ENCODE measurements at regions not wholly inside any gene's neighbourhood (a gene's known extent, or its start where the extent isn't known, plus 50 kb on each side); places are given as distances from the start of the nearest gene placed in this dataset.
"Not testable (repeated sequence)": the region's sequence is repeated elsewhere in the genome, so short reads cannot be mapped to it uniquely, and the experiment has no call there.

- H3K27ac ChIP-seq (ENCODE audit: low read depth, low read length) = no peak overlapping the region
- WGBS, 3 donors = 26 to 88% (median 76%) methylated on average over 3 of the region's 3 CpGs
These were observed 174.5 kb upstream of the MAP3K1 start for GRCh38 chr5:56640763-56641406.

GRCh38 chr5:56639476-56639875 lies 175.9 kb upstream of the MAP3K1 start:
- no peak overlapping the region for H3K27ac ChIP-seq (ENCODE audit: low read depth, low read length)
- 62 to 90% (median 90%) methylated on average over 2 of the region's 2 CpGs for WGBS, 3 donors

- 49 to 92% (median 87%) methylated on average over 5 of the region's 5 CpGs for WGBS, 3 donors
- no peak overlapping the region for H3K27ac ChIP-seq (ENCODE audit: low read depth, low read length)
These were observed 176.5 kb upstream of the MAP3K1 start for GRCh38 chr5:56638768-56639238.

GRCh38 chr5:56638061-56638621 lies 177.2 kb upstream of the MAP3K1 start:
- H3K27ac ChIP-seq (ENCODE audit: low read depth, low read length) = no peak overlapping the region
- WGBS, 3 donors = 31 to 80% (median 78%) methylated on average over 2 of the region's 2 CpGs

- 31 to 72% (median 69%) methylated on average over 3 of the region's 3 CpGs for WGBS, 3 donors
- H3K27ac ChIP-seq (ENCODE audit: low read depth, low read length) = no peak overlapping the region
These were observed 177.9 kb upstream of the MAP3K1 start for GRCh38 chr5:56637321-56637920.

- WGBS, 3 donors = 75 to 90% (median 89%) methylated on average over 1 of the region's 1 CpG
- H3K27ac ChIP-seq (ENCODE audit: low read depth, low read length) = no peak overlapping the region
These were observed 181.4 kb upstream of the MAP3K1 start for GRCh38 chr5:56633950-56634349.

GRCh38 chr5:56632939-56633338 lies 182.4 kb upstream of the MAP3K1 start:
- WGBS, 3 donors = 52 to 74% (median 71%) methylated on average over 1 of the region's 1 CpG
- no peak overlapping the region for H3K27ac ChIP-seq (ENCODE audit: low read depth, low read length)

GRCh38 chr5:56632199-56632598 lies 183.2 kb upstream of the MAP3K1 start:
- 47 to 65% (median 65%) methylated on average over 2 of the region's 2 CpGs for WGBS, 3 donors
- H3K27ac ChIP-seq (ENCODE audit: low read depth, low read length) = no peak overlapping the region

GRCh38 chr5:56631719-56632118 lies 183.6 kb upstream of the MAP3K1 start:
- 55 to 80% (median 71%) methylated on average over 2 of the region's 2 CpGs for WGBS, 3 donors
- H3K27ac ChIP-seq (ENCODE audit: low read depth, low read length) = no peak overlapping the region

- not testable (repeated sequence) for H3K27ac ChIP-seq (ENCODE audit: low read depth, low read length)
- WGBS, 3 donors = 95 to 96% (median 95%) methylated on average over 4 of the region's 4 CpGs
These were observed 186.7 kb upstream of the MAP3K1 start for GRCh38 chr5:56628616-56629015.

GRCh38 chr5:56625541-56625940 lies 189.8 kb upstream of the MAP3K1 start:
- WGBS, 3 donors = 69 to 79% (median 78%) methylated on average over 2 of the region's 2 CpGs
- H3K27ac ChIP-seq (ENCODE audit: low read depth, low read length) = no peak overlapping the region

- no peak overlapping the region for H3K27ac ChIP-seq (ENCODE audit: low read depth, low read length)
- WGBS, 3 donors = 69 to 85% (median 82%) methylated on average over 1 of the region's 1 CpG
These were observed 190.6 kb upstream of the MAP3K1 start for GRCh38 chr5:56624751-56625150.

- no peak overlapping the region for H3K27ac ChIP-seq (ENCODE audit: low read depth, low read length)
- 81 to 93% (median 89%) methylated on average over 2 of the region's 2 CpGs for WGBS, 3 donors
These were observed 193.2 kb upstream of the MAP3K1 start for GRCh38 chr5:56622141-56622540.

- 95 to 98% (median 96%) methylated on average over 3 of the region's 3 CpGs for WGBS, 3 donors
- H3K27ac ChIP-seq (ENCODE audit: low read depth, low read length) = no peak overlapping the region
These were observed 194.3 kb upstream of the MAP3K1 start for GRCh38 chr5:56620903-56621677.

GRCh38 chr5:56617998-56618397 lies 197.4 kb upstream of the MAP3K1 start:
- no peak overlapping the region for H3K27ac ChIP-seq (ENCODE audit: low read depth, low read length)
- 96 to 100% (median 99%) methylated on average over 4 of the region's 4 CpGs for WGBS, 3 donors

- no peak overlapping the region for H3K27ac ChIP-seq (ENCODE audit: low read depth, low read length)
- WGBS, 3 donors = 67 to 72% (median 71%) methylated on average over 6 of the region's 6 CpGs
These were observed 198.7 kb upstream of the MAP3K1 start for GRCh38 chr5:56616454-56617160.

- H3K27ac ChIP-seq (ENCODE audit: low read depth, low read length) = no peak overlapping the region
- WGBS, 3 donors = 28 to 35% (median 32%) methylated on average over 6 of the region's 6 CpGs
These were observed 199.8 kb upstream of the MAP3K1 start for GRCh38 chr5:56615361-56616153.

- no peak overlapping the region for H3K27ac ChIP-seq (ENCODE audit: low read depth, low read length)
- WGBS, 3 donors = 71 to 83% (median 78%) methylated on average over 1 of the region's 1 CpG
These were observed 202.6 kb upstream of the MAP3K1 start for GRCh38 chr5:56612759-56613158.
